GM23248 (cell line): ENCODE measurements at regions not wholly inside any gene's neighbourhood (a gene's known extent, or its start where the extent isn't known, plus 50 kb on each side); places are given as distances from the start of the nearest gene placed in this dataset.

Source experiments
- EZH2 ChIP-seq: fragments of 200-600 bp; sonication (generic); IDR thresholded peaks from 2 replicates; pipeline ENCODE4 v1.6.1; 2018; ENCODE audit warnings: antibody characterized with exemption, mild to moderate bottlenecking; ENCODE audit not compliant: insufficient read depth, poor library complexity, severe bottlenecking
- EZH2phosphoT487 ChIP-seq: fragments of 200-600 bp; sonication (generic); IDR thresholded peaks from 2 replicates; pipeline ENCODE4 v1.6.1; 2018; ENCODE audit warnings: antibody characterized with exemption, moderate library complexity, mild to moderate bottlenecking, low read depth; ENCODE audit not compliant: insufficient read depth

- no peak for TF ChIP-seq EZH2
- no peak for TF ChIP-seq EZH2phosphoT487
Measured at GRCh38 chr17:12376276-12376675, 289.4 kb upstream of the MYOCD start.
